PC-3 (cell line): ENCODE measurements at regions not wholly inside any gene's neighbourhood (a gene's known extent, or its start where the extent isn't known, plus 50 kb on each side); places are given as distances from the start of the nearest gene placed in this dataset.

ENCODE experiments used
- ATAC-seq: fragments of 200-7000 bp; cut with Tn5 transposase; 2 replicates; pipeline ENCODE4 v1.9.1; 2020; ENCODE audit warnings: mild to moderate bottlenecking, moderate library complexity
- BruUV-seq: library from RNA; stranded (reverse); fragments of 400-500 nt; replicated peaks from 2 replicates; lab custom pipeline; 2021; lab: Mats Ljungman, UMichigan
- CTCF ChIA-PET: fragments of 300-600 bp; sonication (Branson Sonifier 250); formaldehyde crosslinking; loops from one replicate; lab custom pipeline; 2022; ENCODE audit warnings: antibody characterized with exemption; lab: Charles Lee
- POLR2A ChIA-PET: fragments of 300-600 bp; sonication (Branson Sonifier 250); formaldehyde crosslinking; loops from one replicate; lab custom pipeline; 2022; ENCODE audit warnings: antibody characterized with exemption; ENCODE audit not compliant: unreplicated experiment; lab: Charles Lee
- DNase-seq: peaks from one replicate; pipeline ENCODE4 v3.0.0-alpha.2; 2015
- H2AFZ ChIP-seq: fragments of 300-600 bp; sonication (generic); 2 replicates; pipeline ENCODE4 v1.6.0; 2016; ENCODE audit warnings: antibody characterized with exemption, low read length
- H3F3A ChIP-seq: fragments of 300-600 bp; sonication (generic); one replicate; pipeline ENCODE4 v1.6.0; 2017; ENCODE audit warnings: antibody characterized with exemption, low read length, control low read depth, mild to moderate bottlenecking; ENCODE audit not compliant: unreplicated experiment
- H3K27ac ChIP-seq: fragments of 300-600 bp; sonication (generic); 2 replicates; pipeline ENCODE4 v1.5.1; 2016; ENCODE audit warnings: mild to moderate bottlenecking, low read length
- H3K27me3 ChIP-seq: fragments of 300-600 bp; sonication (generic); 2 replicates; pipeline ENCODE4 v1.6.1; 2016; ENCODE audit warnings: low read length, mixed read lengths
- H3K36me3 ChIP-seq: fragments of 300-600 bp; sonication (generic); 2 replicates; pipeline ENCODE4 v1.6.1; 2016; ENCODE audit warnings: low read depth, mixed run types, low read length, mixed read lengths
- H3K4me1 ChIP-seq: fragments of 300-600 bp; sonication (generic); 2 replicates; pipeline ENCODE4 v1.5.1; 2016; ENCODE audit warnings: low read length; ENCODE audit not compliant: insufficient read depth
- H3K4me2 ChIP-seq: fragments of 300-600 bp; sonication (generic); 2 replicates; pipeline ENCODE4 v1.6.0; 2016; ENCODE audit warnings: low read length
- H3K4me3 ChIP-seq: fragments of 300-600 bp; sonication (generic); 2 replicates; pipeline ENCODE4 v1.5.1; 2016; ENCODE audit warnings: mild to moderate bottlenecking, low read length, mixed read lengths
- H3K79me2 ChIP-seq: fragments of 300-600 bp; sonication (generic); 2 replicates; pipeline ENCODE4 v1.6.1; 2017; ENCODE audit warnings: low read length, mixed read lengths
- H3K9ac ChIP-seq: fragments of 300-600 bp; sonication (generic); 2 replicates; pipeline ENCODE4 v1.6.0; 2016; ENCODE audit warnings: mild to moderate bottlenecking, low read length
- H3K9me2 ChIP-seq: fragments of 300-600 bp; sonication (generic); replicated peaks from 2 replicates; pipeline ENCODE4 v1.6.1; 2016; ENCODE audit warnings: mixed run types, low read length, mixed read lengths
- H3K9me3 ChIP-seq: fragments of 300-600 bp; sonication (generic); 2 replicates; pipeline ENCODE4 v1.6.1; 2016; ENCODE audit warnings: low read length, mixed read lengths
- H4K20me1 ChIP-seq: fragments of 300-600 bp; sonication (generic); 2 replicates; pipeline ENCODE4 v1.6.1; 2016; ENCODE audit warnings: low read length, mixed read lengths
- EZH2 ChIP-seq: fragments of 300-600 bp; sonication (generic); IDR thresholded peaks from one replicate; pipeline ENCODE4 v1.6.1; 2017; ENCODE audit warnings: antibody characterized with exemption, mild to moderate bottlenecking, low read length; ENCODE audit not compliant: unreplicated experiment
- EZH2phosphoT487 ChIP-seq: fragments of 300-600 bp; sonication (generic); IDR thresholded peaks from 2 replicates; pipeline ENCODE4 v1.6.1; 2018; ENCODE audit warnings: mild to moderate bottlenecking, antibody characterized with exemption, low read length, borderline replicate concordance
- intact Hi-C: fragments of 100-400 bp; cut with micrococcal nuclease; formaldehyde crosslinking; loops from 2 replicates; pipeline ENCODE4 v1.9.0; 2023
- TF ChIP-seq, protein P1 (sequence below): fragments of 300-600 bp; sonication (generic); conservative IDR thresholded peaks from 2 replicates; pipeline ENCODE4 v1.5.1; 2017; ENCODE audit warnings: antibody characterized with exemption, low read depth, mild to moderate bottlenecking, low read length

DNA sequence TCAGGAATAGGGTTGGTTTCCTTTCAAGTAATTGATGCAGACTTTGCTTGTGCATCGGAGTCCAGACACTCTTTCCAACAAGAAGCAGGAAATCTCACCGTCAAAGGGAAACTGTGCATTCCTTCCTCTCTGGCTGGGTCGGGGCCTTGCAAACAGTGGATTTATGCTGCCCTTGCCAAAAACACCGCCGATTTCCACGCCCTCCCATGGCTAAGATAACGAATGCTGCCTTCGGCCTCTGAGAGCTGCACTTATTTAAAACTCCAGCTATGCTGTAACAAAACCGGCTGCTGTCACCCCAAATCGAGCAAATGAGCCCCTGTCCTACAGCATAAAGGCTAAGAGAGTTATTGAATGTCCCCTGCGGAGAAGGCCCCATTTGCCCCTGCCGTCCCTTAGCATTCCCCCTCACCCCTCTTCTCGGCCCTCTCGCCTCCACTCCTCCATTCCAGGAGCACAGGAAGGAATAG is 275.5 kb upstream of the IRX5 start:
- Histone ChIP-seq H3K27ac (no peak overlapping the region), H3K9me3 (no peaks in the 10 kb centered on the region), H4K20me1 (no peaks in the 10 kb centered on the region), H3K79me2 (no peaks in the 10 kb centered on the region), H3K4me3 (no peak overlapping the region), H3K4me1 (no peaks in the 10 kb centered on the region), H3K27me3 (no peaks in the 10 kb centered on the region), H3K9ac (no peak overlapping the region), H3K36me3 (no peaks in the 10 kb centered on the region), H3F3A (no peaks in the 10 kb centered on the region), H2AFZ (no peak overlapping the region), H3K9me2 (no peaks in the 10 kb centered on the region), H3K4me2 (no peak overlapping the region)
- intact Hi-C loops = no loop called here
- ChIA-PET POLR2A (no interaction called here), CTCF (no interaction called here)
- ATAC-seq = no peak
- TF ChIP-seq, protein P1, sequence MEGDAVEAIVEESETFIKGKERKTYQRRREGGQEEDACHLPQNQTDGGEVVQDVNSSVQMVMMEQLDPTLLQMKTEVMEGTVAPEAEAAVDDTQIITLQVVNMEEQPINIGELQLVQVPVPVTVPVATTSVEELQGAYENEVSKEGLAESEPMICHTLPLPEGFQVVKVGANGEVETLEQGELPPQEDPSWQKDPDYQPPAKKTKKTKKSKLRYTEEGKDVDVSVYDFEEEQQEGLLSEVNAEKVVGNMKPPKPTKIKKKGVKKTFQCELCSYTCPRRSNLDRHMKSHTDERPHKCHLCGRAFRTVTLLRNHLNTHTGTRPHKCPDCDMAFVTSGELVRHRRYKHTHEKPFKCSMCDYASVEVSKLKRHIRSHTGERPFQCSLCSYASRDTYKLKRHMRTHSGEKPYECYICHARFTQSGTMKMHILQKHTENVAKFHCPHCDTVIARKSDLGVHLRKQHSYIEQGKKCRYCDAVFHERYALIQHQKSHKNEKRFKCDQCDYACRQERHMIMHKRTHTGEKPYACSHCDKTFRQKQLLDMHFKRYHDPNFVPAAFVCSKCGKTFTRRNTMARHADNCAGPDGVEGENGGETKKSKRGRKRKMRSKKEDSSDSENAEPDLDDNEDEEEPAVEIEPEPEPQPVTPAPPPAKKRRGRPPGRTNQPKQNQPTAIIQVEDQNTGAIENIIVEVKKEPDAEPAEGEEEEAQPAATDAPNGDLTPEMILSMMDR = no peak
- BruUV-seq = no TSS peak
- no peak for DNase-seq

DNA sequence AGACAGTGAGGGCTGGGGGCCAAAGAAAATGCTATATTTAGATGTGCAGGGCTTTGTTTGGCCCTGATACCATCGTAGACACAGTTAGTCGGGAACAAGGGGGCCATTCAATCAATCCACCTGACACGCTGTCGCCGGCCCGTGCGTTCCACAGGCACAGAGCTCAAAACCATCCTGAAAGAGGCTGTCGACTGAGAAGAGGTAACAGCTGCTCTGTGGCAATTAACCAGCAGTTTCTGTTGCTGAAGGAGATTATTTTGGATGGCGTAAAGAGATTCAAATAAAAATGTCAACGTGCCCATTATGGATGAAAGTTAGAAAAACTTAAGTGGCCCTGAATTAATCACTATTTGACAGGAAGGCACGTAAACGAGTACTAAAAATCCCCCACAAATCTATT is 276.2 kb upstream of the IRX5 start:
- TF ChIP-seq EZH2 (no peak), EZH2phosphoT487 (no peak)
- TF ChIP-seq, protein P1 = no peak
- Histone ChIP-seq H2AFZ (no peak overlapping the region), H3K27ac (no peak overlapping the region), H4K20me1 (no peaks in the 10 kb centered on the region), H3K4me2 (no peak overlapping the region), H3K9me2 (no peaks in the 10 kb centered on the region), H3K27me3 (no peaks in the 10 kb centered on the region), H3K79me2 (no peaks in the 10 kb centered on the region), H3K4me1 (no peaks in the 10 kb centered on the region), H3F3A (no peaks in the 10 kb centered on the region), H3K4me3 (no peak overlapping the region), H3K9me3 (no peaks in the 10 kb centered on the region), H3K36me3 (no peaks in the 10 kb centered on the region), H3K9ac (no peak overlapping the region)
- ATAC-seq = no peak
- ChIA-PET CTCF (no interaction called here), POLR2A (no interaction called here)
- BruUV-seq = no TSS peak
- intact Hi-C loops = no loop called here
- no peak for DNase-seq

DNA sequence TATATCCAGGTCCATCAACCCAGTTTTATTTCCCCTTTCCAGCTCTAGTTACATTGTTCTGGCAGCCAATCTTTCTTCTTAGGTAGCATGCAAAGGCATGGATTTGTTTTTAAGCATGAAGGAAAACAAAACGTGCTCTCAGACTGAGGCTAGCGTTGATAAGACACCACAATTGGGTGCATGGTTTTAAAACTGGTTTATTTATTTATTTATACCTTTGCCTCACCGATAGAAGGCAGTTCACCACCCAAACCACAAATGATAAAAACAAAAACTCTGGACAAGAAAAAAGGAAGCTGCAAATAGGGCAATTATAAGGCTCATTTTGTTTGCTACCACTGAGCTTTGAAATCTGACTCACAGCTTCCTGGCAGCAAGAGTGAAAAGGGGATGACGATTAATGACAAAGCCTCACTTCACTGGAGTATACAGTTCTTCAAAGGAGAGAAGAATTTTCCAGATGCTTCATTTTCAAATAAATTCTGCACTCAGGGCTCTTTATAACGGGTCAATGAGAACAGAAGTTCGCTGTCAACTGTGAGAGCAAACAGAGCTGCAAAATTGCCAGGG is 278.4 kb upstream of the IRX5 start:
- ChIA-PET POLR2A (no interaction called here), CTCF (no interaction called here)
- no peak overlapping the region for H3K27ac ChIP-seq
- H3K36me3 ChIP-seq = no peaks in the 10 kb centered on the region
- H3K27me3 ChIP-seq = no peaks in the 10 kb centered on the region
- no peak overlapping the region for H3K4me3 ChIP-seq
- no peak for DNase-seq
- no peaks in the 10 kb centered on the region for H4K20me1 ChIP-seq
- ATAC-seq = no peak
- H3F3A ChIP-seq = no peaks in the 10 kb centered on the region
- intact Hi-C loops = no loop called here
- no TSS peak for BruUV-seq
- no peaks in the 10 kb centered on the region for H3K9me2 ChIP-seq
- H3K4me1 ChIP-seq = no peaks in the 10 kb centered on the region
- no peaks in the 10 kb centered on the region for H3K9me3 ChIP-seq
- H3K9ac ChIP-seq = no peak overlapping the region
- H3K79me2 ChIP-seq = no peaks in the 10 kb centered on the region
- H2AFZ ChIP-seq = no peak overlapping the region
- H3K4me2 ChIP-seq = no peak overlapping the region
- no peak for TF ChIP-seq EZH2
- TF ChIP-seq, protein P1 = no peak
- no peak for TF ChIP-seq EZH2phosphoT487
